ENCODE measurements at regions not wholly inside any gene's neighbourhood (a gene's known extent, or its start where the extent isn't known, plus 50 kb on each side); places are given as distances from the start of the nearest gene placed in this dataset.

GRCh38 chr3:110859993-110860392 lies 211.6 kb upstream of the NECTIN3 start:
- TF ChIP-seq ZNF274 (IDR thresholded peaks at IDR 0.05; ENCODE audit: low read depth, low read length) (no peak), YY1 (IDR thresholded peaks at IDR 0.05; ENCODE audit: insufficient read depth, insufficient read length) (no peak)

Data from NT2/D1 (cell line).